Trophoblast cell (in vitro differentiated cells and primary cell): ENCODE measurements at regions not wholly inside any gene's neighbourhood (a gene's known extent, or its start where the extent isn't known, plus 50 kb on each side); places are given as distances from the start of the nearest gene placed in this dataset.
A peak's percentile ranks its signal among the peaks of the same experiment; 100 is the strongest.

Source experiments
- DNase-seq, 2 donors: peaks; one replicate each; pipeline ENCODE4 v3.0.0-alpha.2; 2016
- H2AFZ ChIP-seq: 2 replicates; pipeline ENCODE4 v1.6.1; 2013; ENCODE audit warnings: low read length, moderate library complexity, mild to moderate bottlenecking; ENCODE audit not compliant: insufficient read depth, poor library complexity
- H2AK5ac ChIP-seq: 2 replicates; pipeline ENCODE4 v1.6.1; 2013; ENCODE audit warnings: mild to moderate bottlenecking, low read length
- H2BK120ac ChIP-seq: 2 replicates; pipeline ENCODE4 v1.6.1; 2013; ENCODE audit warnings: low read length, mild to moderate bottlenecking, moderate library complexity; ENCODE audit not compliant: insufficient read depth, poor library complexity
- H2BK12ac ChIP-seq: 2 replicates; pipeline ENCODE4 v1.6.1; 2013; ENCODE audit warnings: mild to moderate bottlenecking, low read length, moderate library complexity
- H2BK5ac ChIP-seq: 2 replicates; pipeline ENCODE4 v1.6.1; 2013; ENCODE audit warnings: low read length, low read depth, moderate library complexity, mild to moderate bottlenecking; ENCODE audit not compliant: poor library complexity
- H3K14ac ChIP-seq: 2 replicates; pipeline ENCODE4 v1.6.1; 2013; ENCODE audit warnings: mild to moderate bottlenecking, low read length
- H3K18ac ChIP-seq: 2 replicates; pipeline ENCODE4 v1.6.1; 2013; ENCODE audit warnings: mild to moderate bottlenecking, low read length
- H3K23ac ChIP-seq: 2 replicates; pipeline ENCODE4 v1.6.1; 2013; ENCODE audit warnings: low read length
- H3K27ac ChIP-seq: 2 replicates; pipeline ENCODE4 v1.5.1; 2013; ENCODE audit warnings: low read depth, mild to moderate bottlenecking, inconsistent platforms, low read length, moderate library complexity
- H3K27me3 ChIP-seq: 2 replicates; pipeline ENCODE4 v1.6.1; 2013; ENCODE audit warnings: inconsistent platforms, mild to moderate bottlenecking, low read length, moderate library complexity; ENCODE audit not compliant: insufficient read depth
- H3K36me3 ChIP-seq, 2 experiments: 1 replicate in 1 of 2; 2 replicates in 1 of 2; pipeline ENCODE4 v1.6.1; 2013; ENCODE audit warnings: low read length in 2 of 2, mild to moderate bottlenecking in 2 of 2, moderate library complexity in 1 of 2; ENCODE audit not compliant: insufficient read depth in 2 of 2, control insufficient read depth in 1 of 2
- H3K4ac ChIP-seq: 2 replicates; pipeline ENCODE4 v1.6.1; 2013; ENCODE audit warnings: low read depth, mild to moderate bottlenecking, low read length, moderate library complexity
- H3K4me1 ChIP-seq, 2 experiments: 1 replicate in 1 of 2; 2 replicates in 1 of 2; pipeline ENCODE4 v1.6.1; 2013; ENCODE audit warnings: low read length in 2 of 2, mild to moderate bottlenecking in 2 of 2, moderate library complexity in 1 of 2; ENCODE audit not compliant: insufficient read depth in 2 of 2, control insufficient read depth in 1 of 2
- H3K4me2 ChIP-seq: 2 replicates; pipeline ENCODE4 v1.6.1; 2013; ENCODE audit warnings: inconsistent platforms, mild to moderate bottlenecking, low read length, moderate library complexity
- H3K4me3 ChIP-seq: 2 replicates; pipeline ENCODE4 v1.5.1; 2013; ENCODE audit warnings: mild to moderate bottlenecking, low read depth, low read length, inconsistent platforms
- H3K79me1 ChIP-seq: one replicate; pipeline ENCODE4 v1.6.1; 2013; ENCODE audit warnings: low read length
- H3K79me2 ChIP-seq: 2 replicates; pipeline ENCODE4 v1.6.1; 2013; ENCODE audit warnings: low read length, mild to moderate bottlenecking; ENCODE audit not compliant: control insufficient read depth, insufficient read depth, poor library complexity
- H3K9ac ChIP-seq: 2 replicates; pipeline ENCODE4 v1.6.1; 2013; ENCODE audit warnings: mild to moderate bottlenecking, low read length
- H3K9me3 ChIP-seq: 2 replicates; pipeline ENCODE4 v1.6.1; 2013; ENCODE audit warnings: low read depth, mild to moderate bottlenecking, control low read depth, inconsistent platforms, low read length; ENCODE audit not compliant: insufficient read depth
- H4K12ac ChIP-seq: 2 replicates; pipeline ENCODE4 v1.6.1; 2013; ENCODE audit warnings: low read depth, mild to moderate bottlenecking, low read length, moderate library complexity
- H4K8ac ChIP-seq: 2 replicates; pipeline ENCODE4 v1.6.1; 2013; ENCODE audit warnings: low read depth, mild to moderate bottlenecking, low read length, moderate library complexity
- H4K91ac ChIP-seq: one replicate; pipeline ENCODE4 v1.6.1; 2013; ENCODE audit warnings: low read depth, mild to moderate bottlenecking, low read length, moderate library complexity
- WGBS: extraction: QIAGEN DNeasy Blood & Tissue Kit; methylation state at CpG from one replicate; pipeline ENCODE4 v1.1.7; 2013; ENCODE audit warnings: missing lambda C conversion rate; ENCODE audit not compliant: insufficient read length, insufficient coverage; ENCODE audit errors: extremely low coverage; 5-methylcytosine and 5-hydroxymethylcytosine counted together

DNA sequence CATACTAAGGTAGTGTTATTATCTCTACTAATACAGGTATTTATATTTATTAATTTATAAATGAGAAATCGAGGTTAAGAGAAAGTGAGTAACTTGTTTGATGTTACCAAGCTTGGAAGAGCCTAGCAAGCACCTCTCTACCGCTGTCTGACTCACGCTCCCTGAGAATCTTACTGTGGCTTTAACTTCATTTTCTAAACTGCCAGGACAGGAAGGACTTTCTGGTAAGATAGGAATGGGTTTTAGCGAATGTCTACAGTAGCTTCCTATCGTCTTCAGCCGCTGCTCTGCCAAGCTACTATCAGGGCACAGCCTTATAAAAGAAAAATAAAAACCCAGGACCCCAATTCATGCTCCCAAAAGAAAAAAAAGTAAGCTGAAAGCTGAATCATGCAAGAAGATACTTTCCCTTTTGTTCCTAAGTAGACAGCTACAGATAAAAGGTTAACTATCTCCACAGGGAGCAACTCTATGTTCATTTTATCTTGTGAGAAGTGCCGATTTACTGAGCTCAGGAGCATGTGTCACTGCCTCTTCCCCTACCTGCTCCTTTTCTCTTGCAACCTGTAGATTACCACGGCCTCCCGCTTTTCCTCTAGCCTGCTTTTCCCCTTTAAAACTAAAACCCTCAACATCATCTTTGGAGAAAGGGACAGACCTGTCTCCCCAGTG, 60.2 kb downstream of the THNSL1 start:
- no peak overlapping the region for H3K9ac ChIP-seq
- H3K36me3 ChIP-seq, result no peaks in the 10 kb centered on the region
- WGBS, result 100% methylated on average over 1 of the region's 9 CpGs
- H3K23ac ChIP-seq, result no peak overlapping the region
- no peak overlapping the region for H4K12ac ChIP-seq
- H3K79me1 ChIP-seq, result no peaks in the 10 kb centered on the region
- no peak for DNase-seq
- no peak overlapping the region for H3K18ac ChIP-seq
- no peak overlapping the region for H2AFZ ChIP-seq
- no peak overlapping the region for H2BK120ac ChIP-seq
- H2BK5ac ChIP-seq, result no peak overlapping the region
- no peak overlapping the region for H4K8ac ChIP-seq
- H4K91ac ChIP-seq, result no peak overlapping the region
- no peak overlapping the region for H2BK12ac ChIP-seq
- H3K27ac ChIP-seq, result no peak overlapping the region
- no peaks in the 10 kb centered on the region for H3K79me2 ChIP-seq
- H3K4me3 ChIP-seq, result no peak overlapping the region
- H3K27me3 ChIP-seq, result no peaks in the 10 kb centered on the region
- H3K4me2 ChIP-seq, result no peak overlapping the region
- no peak overlapping the region for H3K4ac ChIP-seq
- H3K14ac ChIP-seq, result no peak overlapping the region
- no peaks in the 10 kb centered on the region for H3K4me1 ChIP-seq
- H3K9me3 ChIP-seq, result no peaks in the 10 kb centered on the region
- no peak overlapping the region for H2AK5ac ChIP-seq

DNA sequence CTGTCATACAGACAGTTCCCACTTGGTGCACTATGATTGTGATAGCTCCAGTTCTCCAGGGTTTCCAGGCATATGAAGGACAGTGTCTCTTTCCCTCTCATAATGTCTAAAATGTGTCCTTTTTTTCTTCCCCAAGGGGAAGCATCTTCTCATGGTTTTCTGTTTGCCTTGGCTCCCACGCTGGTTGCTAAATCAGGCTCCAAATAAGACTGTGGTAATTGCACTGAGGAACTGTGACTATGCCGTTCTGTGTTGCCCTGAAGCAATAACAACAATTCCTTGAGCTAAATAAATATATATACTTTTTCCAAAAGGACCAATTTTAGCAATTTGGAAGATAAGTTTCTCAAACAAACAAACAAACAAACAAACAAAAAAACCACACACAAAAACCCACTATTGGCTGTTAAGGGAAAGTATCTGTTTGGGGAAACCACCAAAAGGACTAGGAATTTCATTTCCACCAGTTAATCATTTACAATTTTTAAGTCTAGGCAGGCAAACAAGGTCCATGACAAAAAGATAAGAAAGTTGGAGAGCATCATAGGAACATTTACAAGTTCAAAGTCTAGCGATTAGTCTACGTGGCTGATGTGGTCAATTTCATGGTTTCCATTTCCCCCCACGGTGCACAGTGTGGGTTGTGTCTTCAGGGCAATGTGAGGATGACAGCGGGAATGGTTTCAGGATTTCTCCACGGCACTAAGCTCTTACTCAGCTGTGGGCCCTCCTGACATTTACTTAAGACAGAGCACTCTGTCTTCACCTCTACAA, 62.4 kb downstream of the THNSL1 start:
- Histone ChIP-seq H4K91ac (no peak overlapping the region), H3K23ac (no peak overlapping the region), H4K8ac (no peak overlapping the region), H4K12ac (no peak overlapping the region), H3K27me3 (no peaks in the 10 kb centered on the region), H2BK12ac (no peak overlapping the region), H3K36me3 (no peaks in the 10 kb centered on the region), H2BK5ac (no peak overlapping the region), H3K4me2 (no peak overlapping the region), H3K4me1 (peaks cover 0 to 3% of the 10 kb centered on the region in 2 experiments), H2BK120ac (no peak overlapping the region), H3K79me2 (no peaks in the 10 kb centered on the region), H3K4ac (no peak overlapping the region), H2AK5ac (no peak overlapping the region), H3K79me1 (no peaks in the 10 kb centered on the region), H3K27ac (no peak overlapping the region), H3K4me3 (no peak overlapping the region), H3K18ac (no peak overlapping the region), H2AFZ (no peak overlapping the region), H3K9me3 (no peaks in the 10 kb centered on the region), H3K9ac (no peak overlapping the region), H3K14ac (no peak overlapping the region)
- WGBS, result no CpG with 5 or more reads among the region's 7 CpGs
- no peak for DNase-seq

DNA sequence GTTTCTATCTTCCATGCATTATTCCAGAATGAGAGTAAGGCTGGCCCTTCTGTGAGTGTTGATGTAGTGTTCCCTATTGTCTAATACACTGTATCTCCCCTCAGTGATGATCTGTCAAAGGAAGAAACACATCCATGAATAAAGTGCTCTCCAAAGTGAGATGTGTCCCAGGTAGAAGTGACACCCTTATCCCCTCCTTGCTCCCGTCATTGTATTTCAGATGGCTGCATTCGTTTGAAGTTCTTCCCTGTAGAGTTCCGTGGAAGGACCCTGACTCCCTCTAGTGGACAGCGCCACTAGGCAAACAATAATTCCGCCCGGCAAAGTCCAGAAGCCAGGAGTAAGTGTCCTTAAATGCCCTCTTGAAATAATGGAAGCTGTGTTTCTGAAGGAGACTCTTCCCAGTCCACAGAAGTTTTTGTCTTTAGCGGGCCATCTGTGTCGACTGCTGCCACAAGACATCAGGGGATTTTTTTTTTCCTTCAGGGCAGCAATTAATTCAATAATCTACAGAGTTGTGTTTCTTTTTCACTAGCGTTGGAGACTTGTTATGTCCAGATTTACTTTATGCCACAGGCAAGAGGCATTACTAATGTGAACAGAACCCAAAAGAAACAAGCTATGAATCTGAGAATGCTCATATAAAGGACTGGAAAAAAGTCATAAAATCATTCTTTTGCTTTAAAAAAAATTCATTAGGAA, 64.6 kb downstream of the THNSL1 start:
- no peaks in the 10 kb centered on the region for H3K79me2 ChIP-seq
- H3K9ac ChIP-seq, result no peak overlapping the region
- H4K91ac ChIP-seq, result no peak overlapping the region
- no peak overlapping the region for H3K4ac ChIP-seq
- H3K36me3 ChIP-seq, result no peaks in the 10 kb centered on the region
- H3K27ac ChIP-seq, result no peak overlapping the region
- no peak overlapping the region for H2BK12ac ChIP-seq
- no peaks in the 10 kb centered on the region for H3K9me3 ChIP-seq
- no peak overlapping the region for H4K12ac ChIP-seq
- no peak overlapping the region for H2BK5ac ChIP-seq
- no peak overlapping the region for H4K8ac ChIP-seq
- H2AFZ ChIP-seq, result no peak overlapping the region
- no peak overlapping the region for H3K14ac ChIP-seq
- H3K79me1 ChIP-seq, result no peaks in the 10 kb centered on the region
- H3K4me1 ChIP-seq, result peaks cover 0 to 3% of the 10 kb centered on the region in 2 experiments
- no peak overlapping the region for H2AK5ac ChIP-seq
- WGBS, result no CpG with 5 or more reads among the region's 9 CpGs
- H3K18ac ChIP-seq, result no peak overlapping the region
- no peak overlapping the region for H3K4me3 ChIP-seq
- peak; percentile 84 to 96 for DNase-seq
- no peak overlapping the region for H3K4me2 ChIP-seq
- H3K23ac ChIP-seq, result no peak overlapping the region
- no peak overlapping the region for H2BK120ac ChIP-seq
- H3K27me3 ChIP-seq, result no peaks in the 10 kb centered on the region

GRCh38 chr10:25082276-25083204, 66.1 kb downstream of the THNSL1 start:
- no CpG with 5 or more reads among the region's 8 CpGs for WGBS

More at GRCh38 chr10:25082276-25083204, 66.1 kb downstream of the THNSL1 start:
- Histone ChIP-seq H3K18ac (no peak overlapping the region), H4K8ac (no peak overlapping the region), H4K91ac (no peak overlapping the region), H3K4ac (no peak overlapping the region), H3K27ac (no peak overlapping the region), H3K9ac (peak overlapping the region; percentile 4), H3K4me2 (peak overlapping the region; percentile 12), H3K79me2 (no peaks in the 10 kb centered on the region), H3K4me1 (peaks cover 0 to 3% of the 10 kb centered on the region in 2 experiments), H3K9me3 (no peaks in the 10 kb centered on the region), H2BK120ac (no peak overlapping the region), H2BK5ac (no peak overlapping the region), H3K23ac (no peak overlapping the region), H4K12ac (no peak overlapping the region), H2BK12ac (no peak overlapping the region), H3K14ac (no peak overlapping the region), H3K36me3 (no peaks in the 10 kb centered on the region), H3K79me1 (no peaks in the 10 kb centered on the region), H2AK5ac (no peak overlapping the region), H2AFZ (no peak overlapping the region), H3K4me3 (no peak overlapping the region), H3K27me3 (no peaks in the 10 kb centered on the region)
- peak; percentile 46 to 85 for DNase-seq
